Stimulated activated CD4-positive, alpha-beta T cell treated with anti-CD3 and anti-CD28 coated beads, Interleukin-2, amount 100 ng/mL, for 4 hours (primary cell): ENCODE measurements at regions not wholly inside any gene's neighbourhood (a gene's known extent, or its start where the extent isn't known, plus 50 kb on each side); places are given as distances from the start of the nearest gene placed in this dataset.

Source experiments
- DNase-seq: peaks from one replicate; pipeline ENCODE4 v3.0.0-alpha.2; 2020; ENCODE audit warnings: low read depth

DNA sequence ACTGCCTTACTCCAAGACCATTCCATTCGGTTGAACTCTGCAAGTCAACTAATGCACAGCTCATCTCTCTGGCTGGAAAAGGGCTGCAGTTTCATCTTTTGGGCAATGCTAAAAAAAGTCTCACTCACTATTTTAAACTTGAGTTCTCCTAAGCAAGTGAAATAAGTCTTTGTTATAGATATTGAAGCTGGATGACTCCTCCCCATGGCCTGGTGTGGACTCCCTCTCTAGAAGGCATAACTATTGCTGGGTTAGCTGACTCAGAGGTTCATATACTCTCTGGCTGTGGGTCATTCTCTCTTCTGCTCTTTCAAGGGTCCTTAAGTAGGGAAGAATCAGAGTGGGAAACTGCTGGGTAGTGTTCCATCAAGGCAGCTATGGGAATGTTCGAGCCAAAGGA is 88.0 kb downstream of the XCL2 start:
- no peak for DNase-seq

DNA sequence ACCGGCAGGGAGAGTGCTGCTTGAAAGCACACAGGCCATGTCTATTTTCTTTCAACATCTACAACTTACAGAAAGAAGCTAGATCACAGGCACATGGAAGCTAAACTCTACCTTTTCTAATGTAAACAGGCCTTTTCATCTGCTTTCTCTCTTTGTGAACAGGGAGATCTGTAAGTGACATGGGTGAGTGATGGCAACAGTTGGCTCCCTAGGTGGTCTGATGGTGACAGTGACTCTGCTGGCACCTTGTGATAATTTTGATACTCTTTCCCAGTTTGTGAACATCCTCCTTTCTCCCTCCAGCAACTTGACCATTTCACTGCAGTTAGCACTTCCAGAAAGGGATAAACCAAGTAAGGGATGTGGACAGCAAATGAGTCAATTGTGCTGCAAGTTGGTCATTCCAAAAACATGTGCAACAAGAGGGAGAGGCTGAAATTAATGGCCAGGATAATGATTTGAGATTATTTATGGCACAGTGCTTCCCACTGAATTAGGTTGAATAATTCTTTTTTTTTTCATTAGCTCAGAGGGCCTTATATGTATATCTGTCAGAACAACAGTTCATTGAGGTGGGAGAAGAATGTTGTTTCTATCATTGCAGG is 89.5 kb downstream of the XCL2 start:
- DNase-seq = no peak

DNA sequence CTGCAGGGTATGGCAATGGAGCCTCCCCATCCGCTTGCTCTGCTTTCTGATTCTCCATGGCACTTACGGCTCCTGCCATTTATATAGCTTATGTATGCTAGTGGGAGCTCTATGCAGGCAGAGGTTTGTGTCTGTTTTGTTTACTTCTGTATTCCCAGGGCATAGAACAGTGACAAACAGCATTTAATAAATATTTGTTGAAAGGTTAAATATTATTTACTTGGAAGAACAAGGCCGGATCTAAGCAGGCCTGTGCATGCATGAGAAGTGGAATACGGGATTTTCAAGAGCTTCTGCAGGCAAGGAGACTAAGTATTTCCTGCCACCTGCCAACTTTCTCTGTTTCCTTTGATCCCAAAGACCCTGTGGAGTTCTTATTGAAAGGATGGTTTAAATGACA is 90.7 kb downstream of the XCL2 start:
- no peak for DNase-seq

- DNase-seq = no peak
These were observed 91.5 kb downstream of the XCL2 start for GRCh38 chr1:168452329-168452728.

- no peak for DNase-seq
These were observed 95.9 kb downstream of the XCL2 start for GRCh38 chr1:168447871-168448270.

DNA sequence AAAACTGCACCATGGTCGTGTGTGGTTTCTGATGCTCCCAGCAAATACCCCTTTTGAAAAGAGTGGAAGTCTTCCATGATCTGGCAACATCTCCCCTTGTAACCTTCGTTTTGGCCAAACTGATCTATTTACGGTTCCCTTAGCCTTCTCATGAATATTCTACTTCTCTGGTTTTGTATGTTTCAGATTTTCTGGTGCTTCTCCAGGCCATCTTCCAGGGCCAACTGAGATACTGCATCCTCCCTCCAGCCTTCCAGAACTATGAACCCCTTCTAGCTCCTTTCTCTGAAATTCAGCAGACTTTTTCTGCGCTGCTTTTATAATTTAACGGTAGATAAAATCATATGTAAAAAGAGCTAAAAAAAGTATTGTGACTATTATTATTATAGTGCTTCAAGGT is 97.7 kb downstream of the XCL2 start:
- no peak for DNase-seq

DNA sequence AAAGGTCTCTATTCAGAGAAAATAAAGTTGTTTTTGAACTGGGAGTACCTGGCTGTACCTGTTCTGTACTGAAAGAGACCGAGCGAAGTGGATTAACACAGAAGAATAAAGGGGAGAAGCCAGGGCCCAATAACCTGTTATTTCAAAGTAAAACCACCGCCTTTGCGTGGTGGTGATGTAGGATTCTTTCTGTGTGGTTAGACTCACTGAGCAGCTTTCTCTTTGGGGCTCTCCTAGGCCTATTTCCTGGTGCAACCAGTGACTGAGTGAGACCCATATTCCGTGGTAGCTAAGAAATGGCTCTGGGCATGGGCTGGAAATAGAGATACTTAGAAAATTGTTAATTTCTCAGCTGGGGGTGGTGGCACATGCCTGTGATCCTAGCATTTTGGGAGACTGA is 99.9 kb downstream of the XCL2 start:
- DNase-seq = peak; percentile 4

DNA sequence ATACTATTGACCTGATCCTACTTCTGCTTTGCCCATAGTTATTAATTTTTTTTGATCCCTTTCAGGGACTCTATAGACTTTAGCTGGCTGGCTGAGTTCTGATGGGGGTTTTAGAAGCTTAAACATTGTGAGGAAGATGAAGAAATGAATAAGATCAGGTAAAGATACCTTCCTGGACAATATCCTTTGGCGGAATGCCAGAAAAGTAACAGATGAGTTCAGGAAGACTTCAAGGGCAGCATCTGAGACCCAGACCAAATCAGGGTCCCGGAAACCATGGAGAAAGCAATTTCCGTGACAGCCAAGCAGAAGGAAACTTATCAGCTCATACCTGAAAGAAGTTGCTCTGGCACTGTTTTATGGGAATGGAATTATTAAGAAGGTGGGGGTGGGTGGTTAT is 100.4 kb downstream of the XCL2 start:
- no peak for DNase-seq

GRCh38 chr1:168442931-168443330 is 100.9 kb downstream of the XCL2 start:
- DNase-seq = no peak

GRCh38 chr1:168441745-168442144 is 102.1 kb downstream of the XCL2 start:
- DNase-seq = no peak

DNA sequence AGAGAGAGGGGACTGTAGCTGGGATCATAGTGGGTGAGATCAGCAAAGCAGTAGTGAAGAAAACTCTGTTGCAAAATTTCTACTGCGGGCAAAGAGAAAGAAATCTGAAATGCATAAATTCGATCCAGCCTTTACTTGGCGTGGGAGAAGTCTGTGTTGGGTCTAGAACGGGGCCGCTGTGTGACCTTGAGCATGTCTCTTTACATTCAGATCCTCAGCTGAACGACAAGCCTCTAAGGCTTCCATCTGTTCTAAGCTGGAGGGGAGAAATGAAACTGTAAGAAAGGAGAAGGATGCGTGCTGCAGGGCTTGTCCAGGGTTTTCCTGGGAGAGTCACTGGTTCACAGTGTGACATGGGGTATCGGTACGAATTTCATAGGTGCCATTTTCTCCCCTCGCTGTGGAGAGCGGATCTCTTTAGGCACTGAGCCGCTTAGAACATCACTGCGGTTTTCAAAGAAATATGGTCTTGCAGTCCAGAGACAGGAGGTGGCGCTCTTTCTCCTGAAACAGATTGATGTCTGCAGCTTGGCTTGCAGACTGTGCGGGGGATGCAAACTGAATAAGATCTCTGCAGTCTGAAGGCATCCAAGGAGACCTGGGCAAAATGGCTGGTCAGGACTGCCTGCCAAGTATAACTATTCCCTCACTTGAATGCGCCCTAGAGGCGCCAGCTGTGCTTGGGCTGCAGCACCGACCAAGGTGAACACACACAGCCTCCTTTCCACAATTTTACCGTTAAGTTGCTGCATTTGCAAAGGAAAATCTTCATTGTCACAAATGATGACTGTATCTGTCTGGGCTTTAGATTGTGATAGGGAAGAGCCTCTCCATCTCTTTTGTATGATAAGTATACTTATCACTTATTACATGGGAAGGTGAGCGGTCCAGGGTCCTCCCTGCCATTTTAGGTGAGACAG is 104.1 kb downstream of the XCL2 start:
- peak; percentile 71 for DNase-seq

DNA sequence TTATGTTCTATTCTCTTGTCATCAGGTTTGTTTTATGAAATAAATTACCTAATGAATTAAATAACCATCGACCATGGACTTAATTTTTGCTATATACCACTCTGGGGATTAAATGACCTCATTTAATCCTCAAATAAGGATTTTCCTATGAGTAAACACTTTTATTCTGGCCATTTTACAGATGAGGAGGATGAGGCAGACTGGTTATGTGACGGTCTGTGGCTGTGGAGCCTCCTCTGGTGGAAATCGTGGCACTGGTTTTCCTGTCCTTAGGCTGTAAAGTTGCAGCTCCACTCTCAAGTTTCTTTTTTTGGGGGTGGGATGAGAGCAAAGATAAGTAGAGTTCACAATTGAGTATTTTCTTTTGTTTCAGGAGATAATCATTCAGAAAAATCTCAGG is 105.2 kb downstream of the XCL2 start:
- DNase-seq = no peak

- DNase-seq = no peak
These were observed 106.0 kb downstream of the XCL2 start for GRCh38 chr1:168437821-168438220.

DNA sequence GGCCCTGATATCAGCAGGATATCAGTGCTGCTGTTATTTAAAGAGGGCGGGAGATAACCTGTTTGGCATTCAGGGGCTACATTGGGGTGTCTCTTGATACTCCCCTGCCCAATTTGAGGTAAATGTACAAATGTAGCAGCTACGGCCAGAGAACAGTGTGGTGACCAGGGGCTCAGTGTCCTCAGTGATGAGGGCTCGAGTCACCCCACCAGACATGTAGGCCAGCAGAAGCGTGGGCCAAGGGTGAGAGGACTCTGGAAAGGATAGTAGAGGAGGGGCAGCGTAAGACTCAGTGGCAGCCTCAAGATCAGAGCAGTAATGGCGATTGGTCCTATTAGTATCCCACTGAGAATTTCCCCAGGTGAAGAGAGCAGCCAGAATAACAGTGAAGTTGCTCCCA is 108.4 kb downstream of the XCL2 start:
- DNase-seq = no peak

DNA sequence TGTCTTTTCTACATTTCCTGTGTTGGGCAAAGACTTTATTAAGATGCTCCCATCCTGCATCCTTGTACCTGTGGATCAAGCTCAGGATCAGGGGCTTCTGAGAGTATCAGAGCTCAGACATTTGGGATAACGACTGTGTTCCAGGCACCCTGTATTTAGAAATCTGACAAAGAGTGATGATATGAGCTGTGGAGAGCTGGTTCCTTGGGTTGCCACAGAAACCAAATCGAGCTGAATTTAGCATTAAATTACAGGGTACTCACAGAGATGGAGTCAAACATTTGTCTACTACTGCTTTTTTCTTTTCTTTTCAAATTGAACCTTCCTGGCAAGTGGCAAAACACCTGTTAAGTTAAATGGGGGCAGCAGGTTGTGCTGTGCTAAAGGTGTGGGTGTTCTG is 110.6 kb downstream of the XCL2 start:
- no peak for DNase-seq

DNA sequence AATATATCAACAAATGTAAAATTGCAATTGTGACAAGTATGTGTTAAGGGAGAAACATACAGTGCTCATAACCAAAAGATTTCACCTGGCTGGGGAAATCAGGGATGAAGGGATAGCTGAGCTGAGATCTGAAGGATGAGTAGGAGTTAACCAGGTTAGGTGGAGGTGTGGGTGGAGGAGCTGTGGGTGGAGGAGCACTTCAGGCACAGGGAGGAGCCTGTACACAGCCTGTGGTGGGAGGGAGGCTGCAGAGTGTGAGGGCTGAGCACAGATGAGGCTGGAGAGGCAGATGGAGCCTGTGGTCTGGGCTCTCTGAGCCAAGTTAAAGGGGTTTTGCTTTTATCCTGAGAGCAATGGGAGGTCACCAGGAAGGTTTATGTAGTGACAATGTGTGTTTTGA is 111.9 kb downstream of the XCL2 start:
- DNase-seq = no peak

DNA sequence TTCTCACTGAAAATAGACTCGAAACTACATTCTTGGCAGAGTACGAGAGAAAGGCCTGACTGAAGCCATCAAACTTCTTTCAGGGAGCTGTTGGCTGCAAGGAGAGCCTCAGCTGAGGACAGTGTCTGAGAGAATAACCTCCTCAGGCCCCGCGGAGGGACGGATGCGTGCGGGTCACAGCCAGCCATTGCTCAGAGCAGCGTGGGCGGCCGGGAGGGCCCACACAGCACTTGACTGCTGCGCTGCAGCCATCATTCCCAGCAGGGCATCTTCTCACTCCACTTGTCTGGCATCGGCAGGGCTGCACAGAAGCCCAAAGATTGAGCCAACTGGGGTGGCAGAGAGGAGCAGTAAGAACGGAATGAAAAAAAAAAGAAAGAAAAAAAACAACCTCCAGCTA is 113.5 kb downstream of the XCL2 start:
- no peak for DNase-seq

DNA sequence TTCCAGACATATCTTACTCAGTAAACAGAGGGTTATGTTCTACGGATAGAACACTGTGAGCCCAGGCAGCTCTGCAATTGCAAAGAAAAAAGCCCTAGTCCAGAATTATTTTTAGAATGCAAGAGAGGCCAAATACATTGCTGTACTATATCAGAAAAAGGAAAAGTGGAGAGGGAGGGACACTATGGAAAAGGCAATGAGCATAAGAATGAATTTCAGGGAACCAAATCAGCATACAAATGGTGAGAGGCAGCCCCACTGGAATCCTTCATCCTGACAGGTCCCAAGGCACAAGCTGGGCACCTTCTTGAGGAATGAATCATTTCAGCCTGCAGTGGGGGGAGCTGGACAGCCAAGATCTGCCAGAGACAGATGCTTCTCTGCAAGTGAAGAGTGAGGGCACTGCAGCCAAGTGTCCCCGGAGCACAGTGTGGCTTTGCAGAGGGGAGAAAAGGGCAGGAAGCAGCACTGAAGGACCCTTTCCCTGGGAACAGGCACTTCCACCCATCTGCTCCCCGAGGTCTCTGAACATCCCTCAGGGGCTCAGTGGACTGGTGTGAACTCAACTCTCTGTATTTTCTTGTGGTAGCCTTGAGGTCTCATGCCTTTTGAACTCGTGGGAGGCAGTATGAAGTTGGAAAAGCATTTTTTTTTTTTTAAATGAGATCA is 115.6 kb downstream of the XCL2 start:
- DNase-seq = no peak

- no peak for DNase-seq
These were observed 116.7 kb downstream of the XCL2 start for GRCh38 chr1:168427051-168427450.

DNA sequence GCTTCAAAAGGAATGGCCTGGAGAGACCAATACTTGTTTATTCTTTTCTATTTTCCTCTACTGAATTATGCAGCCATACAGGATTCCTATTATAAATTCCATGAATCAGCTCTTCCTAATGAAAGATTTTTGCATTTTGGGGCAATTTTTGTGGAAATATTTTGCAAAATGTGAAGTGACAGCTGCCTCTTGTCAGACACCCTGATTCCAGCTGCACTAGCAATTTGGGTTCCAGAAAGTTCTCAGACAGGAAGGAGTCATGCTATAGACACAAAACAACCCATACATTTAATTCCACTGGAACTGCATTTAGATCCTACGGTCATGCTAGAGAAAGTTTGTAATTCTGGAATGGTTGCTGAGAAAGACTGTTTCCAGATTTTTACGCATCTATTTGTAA is 119.5 kb downstream of the XCL2 start:
- DNase-seq = no peak

DNA sequence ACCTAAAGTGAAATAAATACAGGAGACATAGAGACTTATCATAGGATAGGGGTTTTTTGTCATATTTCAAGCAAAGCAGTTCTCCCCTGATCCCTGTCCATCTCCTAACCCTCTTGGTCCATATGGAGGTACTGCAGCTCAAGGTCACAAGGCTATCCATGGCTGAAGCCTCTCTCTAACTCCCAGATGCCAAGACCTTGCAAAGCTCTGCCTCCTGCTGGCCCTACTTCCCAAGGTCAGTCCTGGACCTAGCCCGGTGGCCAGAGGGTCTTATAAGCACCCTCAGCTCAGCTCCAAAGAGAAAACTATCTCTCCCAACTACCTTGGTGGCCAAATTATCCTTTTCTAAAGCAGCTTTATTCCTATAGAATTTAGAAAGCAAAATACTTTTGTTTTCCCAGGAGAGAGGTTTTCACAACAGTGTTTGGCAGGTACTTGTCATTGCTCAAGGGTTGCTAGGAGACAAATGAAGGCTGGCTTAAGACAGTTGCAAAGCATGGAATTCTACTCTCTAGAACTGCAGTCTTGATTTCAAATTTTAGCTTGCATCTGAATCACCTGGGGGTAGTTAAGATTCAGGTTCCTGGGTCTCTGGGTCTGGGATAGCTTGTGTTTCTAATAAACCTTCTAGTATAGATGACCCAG is 121.5 kb downstream of the XCL2 start:
- no peak for DNase-seq

GRCh38 chr1:168421399-168422004 is 122.3 kb downstream of the XCL2 start:
- peak; percentile 13 for DNase-seq
